OCI-LY7 (cell line): ENCODE measurements at regions not wholly inside any gene's neighbourhood (a gene's known extent, or its start where the extent isn't known, plus 50 kb on each side); places are given as distances from the start of the nearest gene placed in this dataset.

ENCODE experiments used
- BruUV-seq: library from RNA; stranded (reverse); fragments of 400-500 nt; replicated peaks from 2 replicates; lab custom pipeline; 2021; lab: Mats Ljungman, UMichigan
- CTCF ChIA-PET: fragments of 300-600 bp; sonication (Branson Sonifier 250); formaldehyde crosslinking; loops from one replicate; lab custom pipeline; 2022; ENCODE audit warnings: antibody characterized with exemption; ENCODE audit not compliant: unreplicated experiment; lab: Charles Lee
- POLR2A ChIA-PET: fragments of 300-600 bp; sonication (Branson Sonifier 250); formaldehyde crosslinking; loops from one replicate; lab custom pipeline; 2022; ENCODE audit warnings: antibody characterized with exemption; lab: Charles Lee
- DNase-seq: peaks from one replicate; pipeline ENCODE4 v3.0.0-alpha.2; 2015; ENCODE audit warnings: low spot score
- H2AFZ ChIP-seq: fragments of 200-600 bp; sonication (generic), shearing (Covaris generic); 2 replicates; pipeline ENCODE4 v1.6.1; 2014; ENCODE audit warnings: mild to moderate bottlenecking, antibody characterized with exemption, low read length, moderate library complexity
- H3K27ac ChIP-seq: fragments of 200-600 bp; sonication (generic); 2 replicates; pipeline ENCODE4 v1.5.1; 2014; ENCODE audit warnings: mixed run types, low read depth, mild to moderate bottlenecking, moderate library complexity, low read length, inconsistent platforms; ENCODE audit not compliant: poor library complexity, severe bottlenecking
- H3K36me3 ChIP-seq: fragments of 200-600 bp; sonication (generic); 2 replicates; pipeline ENCODE4 v1.6.1; 2014; ENCODE audit warnings: mild to moderate bottlenecking, antibody characterized with exemption, low read length, moderate library complexity, mixed read lengths; ENCODE audit not compliant: insufficient read depth
- H3K4me1 ChIP-seq: fragments of 200-600 bp; sonication (generic); 2 replicates; pipeline ENCODE4 v1.5.1; 2014; ENCODE audit warnings: mild to moderate bottlenecking, low read length; ENCODE audit not compliant: insufficient read depth, poor library complexity, severe bottlenecking
- H3K4me2 ChIP-seq: fragments of 200-600 bp; sonication (generic); 2 replicates; pipeline ENCODE4 v1.6.1; 2014; ENCODE audit warnings: mild to moderate bottlenecking, low read length
- H3K4me3 ChIP-seq: fragments of 200-600 bp; sonication (generic); 2 replicates; pipeline ENCODE4 v1.5.1; 2014; ENCODE audit warnings: mild to moderate bottlenecking, low read depth, low read length; ENCODE audit not compliant: poor library complexity, severe bottlenecking
- H3K79me2 ChIP-seq: fragments of 200-600 bp; sonication (generic); 2 replicates; pipeline ENCODE4 v1.6.1; 2016; ENCODE audit warnings: low read depth, mild to moderate bottlenecking, low read length, moderate library complexity, mixed read lengths; ENCODE audit not compliant: insufficient read depth
- H3K9me2 ChIP-seq: fragments of 200-600 bp; sonication (generic); 2 replicates; pipeline ENCODE4 v1.6.1; 2016; ENCODE audit warnings: mild to moderate bottlenecking, low read length, mixed read lengths; ENCODE audit not compliant: insufficient read depth
- H3K9me3 ChIP-seq: fragments of 200-600 bp; sonication (generic); 2 replicates; pipeline ENCODE4 v1.6.1; 2014; ENCODE audit warnings: mild to moderate bottlenecking, mixed run types, low read length, mixed read lengths
- H4K20me1 ChIP-seq: fragments of 200-600 bp; sonication (generic); 2 replicates; pipeline ENCODE4 v1.6.1; 2014; ENCODE audit warnings: mild to moderate bottlenecking, antibody characterized with exemption, low read length, moderate library complexity, mixed read lengths; ENCODE audit not compliant: insufficient read depth
- EZH2phosphoT487 ChIP-seq: fragments of 200-600 bp; sonication (generic); IDR thresholded peaks from 2 replicates; pipeline ENCODE4 v1.6.1; 2018; ENCODE audit warnings: low read depth, borderline replicate concordance, mild to moderate bottlenecking, mixed run types, antibody characterized with exemption, low read length, moderate library complexity, mixed read lengths
- intact Hi-C: fragments of 100-400 bp; cut with micrococcal nuclease; formaldehyde crosslinking; loops from one replicate; pipeline ENCODE4 v1.10.0; 2022; ENCODE audit not compliant: unreplicated experiment
- TF ChIP-seq, protein P1 (sequence below): fragments of 200-600 bp; sonication (generic); conservative IDR thresholded peaks from 2 replicates; pipeline ENCODE4 v1.5.1; 2014; ENCODE audit warnings: mild to moderate bottlenecking, antibody characterized with exemption, low read length, moderate library complexity, mixed read lengths

DNA sequence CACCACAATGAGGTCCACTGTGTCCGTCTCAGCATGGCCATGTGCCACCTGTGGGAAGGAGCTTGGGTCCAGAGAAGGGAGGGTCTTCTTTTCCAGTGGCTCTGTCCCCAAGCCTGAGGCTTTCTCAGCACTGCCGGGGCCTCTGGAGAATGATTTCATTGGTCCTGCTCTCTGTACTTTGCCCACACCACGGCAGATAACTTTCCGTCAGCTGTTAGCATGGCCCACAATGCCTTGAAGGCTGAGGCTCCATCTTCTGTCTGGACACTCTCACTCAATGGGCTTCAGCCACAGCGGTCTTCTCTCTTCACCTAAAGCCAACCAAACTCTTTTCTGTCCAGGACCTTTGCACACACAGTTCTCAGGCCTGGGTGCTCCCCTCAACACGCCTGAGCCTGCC, 192.5 kb downstream of the CXCL12 start:
- H3K4me3 ChIP-seq: no peak overlapping the region
- no peaks in the 10 kb centered on the region for H3K79me2 ChIP-seq
- no peaks in the 10 kb centered on the region for H3K4me1 ChIP-seq
- H3K9me3 ChIP-seq: no peaks in the 10 kb centered on the region
- POLR2A ChIA-PET: no interaction called here
- no peak overlapping the region for H3K27ac ChIP-seq
- no peaks in the 10 kb centered on the region for H3K9me2 ChIP-seq
- CTCF ChIA-PET: no interaction called here
- no peak overlapping the region for H2AFZ ChIP-seq
- intact Hi-C loops: loop anchor here (10.0 kb wide), 1 partner anchor 58 kb away; no protein-coding TSS in a partner anchor
- no peak overlapping the region for H3K4me2 ChIP-seq
- H3K36me3 ChIP-seq: no peaks in the 10 kb centered on the region
- no peaks in the 10 kb centered on the region for H4K20me1 ChIP-seq
- BruUV-seq: no TSS peak
- no peak for TF ChIP-seq EZH2phosphoT487
- TF ChIP-seq, protein P1, sequence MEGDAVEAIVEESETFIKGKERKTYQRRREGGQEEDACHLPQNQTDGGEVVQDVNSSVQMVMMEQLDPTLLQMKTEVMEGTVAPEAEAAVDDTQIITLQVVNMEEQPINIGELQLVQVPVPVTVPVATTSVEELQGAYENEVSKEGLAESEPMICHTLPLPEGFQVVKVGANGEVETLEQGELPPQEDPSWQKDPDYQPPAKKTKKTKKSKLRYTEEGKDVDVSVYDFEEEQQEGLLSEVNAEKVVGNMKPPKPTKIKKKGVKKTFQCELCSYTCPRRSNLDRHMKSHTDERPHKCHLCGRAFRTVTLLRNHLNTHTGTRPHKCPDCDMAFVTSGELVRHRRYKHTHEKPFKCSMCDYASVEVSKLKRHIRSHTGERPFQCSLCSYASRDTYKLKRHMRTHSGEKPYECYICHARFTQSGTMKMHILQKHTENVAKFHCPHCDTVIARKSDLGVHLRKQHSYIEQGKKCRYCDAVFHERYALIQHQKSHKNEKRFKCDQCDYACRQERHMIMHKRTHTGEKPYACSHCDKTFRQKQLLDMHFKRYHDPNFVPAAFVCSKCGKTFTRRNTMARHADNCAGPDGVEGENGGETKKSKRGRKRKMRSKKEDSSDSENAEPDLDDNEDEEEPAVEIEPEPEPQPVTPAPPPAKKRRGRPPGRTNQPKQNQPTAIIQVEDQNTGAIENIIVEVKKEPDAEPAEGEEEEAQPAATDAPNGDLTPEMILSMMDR: no peak
- no peak for DNase-seq

DNA sequence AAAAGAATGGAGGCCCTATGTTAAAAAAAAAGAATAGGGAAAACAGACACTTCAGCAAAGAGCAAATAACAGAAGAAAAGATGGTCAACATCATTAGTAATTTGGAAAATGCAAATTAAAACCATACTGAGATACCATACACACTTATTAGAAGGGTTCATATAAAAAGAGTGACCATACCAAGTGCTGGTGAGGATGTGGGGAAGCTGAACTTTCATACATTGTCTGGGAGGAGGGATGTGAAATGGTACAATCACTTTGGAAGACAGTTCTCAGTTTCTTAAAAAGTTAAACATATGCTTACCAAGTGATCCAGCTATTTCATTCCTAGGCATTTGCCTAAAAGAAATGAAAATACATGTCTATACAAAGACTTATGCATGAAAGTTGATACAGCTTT, 194.4 kb downstream of the CXCL12 start:
- ChIA-PET POLR2A (interaction anchor here (0.5 kb wide), 1 partner anchor 270 kb away, joined by 3 read pairs; no protein-coding TSS in a partner anchor), CTCF (no interaction called here)
- no peak for DNase-seq
- no peak overlapping the region for H3K27ac ChIP-seq
- H3K4me3 ChIP-seq: no peak overlapping the region
- no peak for TF ChIP-seq EZH2phosphoT487
- TF ChIP-seq, protein P1: no peak
- no peaks in the 10 kb centered on the region for H3K9me3 ChIP-seq
- H3K4me2 ChIP-seq: no peak overlapping the region
- H2AFZ ChIP-seq: no peak overlapping the region
- no peaks in the 10 kb centered on the region for H3K79me2 ChIP-seq
- intact Hi-C loops: loop anchor here (10.0 kb wide), 1 partner anchor 56 kb away; no protein-coding TSS in a partner anchor
- no peaks in the 10 kb centered on the region for H3K9me2 ChIP-seq
- no TSS peak for BruUV-seq
- H4K20me1 ChIP-seq: no peaks in the 10 kb centered on the region
- no peaks in the 10 kb centered on the region for H3K4me1 ChIP-seq
- no peaks in the 10 kb centered on the region for H3K36me3 ChIP-seq

DNA sequence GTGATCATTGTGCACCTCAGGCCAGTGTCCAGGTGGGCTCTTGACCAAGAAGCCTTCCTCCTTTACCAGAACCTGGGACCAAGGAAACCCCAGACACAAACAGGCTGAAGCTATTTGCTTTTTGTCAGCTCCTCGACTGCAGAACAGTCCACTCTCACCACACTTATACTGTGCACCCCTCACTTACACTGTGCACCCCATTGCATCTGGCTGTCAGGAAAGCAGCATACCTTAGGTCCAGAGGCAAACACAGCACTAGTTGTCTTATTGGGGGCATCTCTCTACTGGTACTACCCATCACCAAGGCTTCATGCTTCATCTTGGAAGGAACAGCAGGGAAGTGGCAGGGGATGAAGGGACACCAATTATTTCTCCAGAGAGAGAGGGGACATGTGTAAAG, 198.1 kb downstream of the CXCL12 start:
- H2AFZ ChIP-seq: no peak overlapping the region
- no peaks in the 10 kb centered on the region for H3K9me3 ChIP-seq
- CTCF ChIA-PET: interaction anchor here (0.6 kb wide), 1 partner anchor 267 kb away, joined by 3 read pairs; no protein-coding TSS in a partner anchor
- intact Hi-C loops: no loop called here
- no peaks in the 10 kb centered on the region for H3K4me1 ChIP-seq
- H3K4me3 ChIP-seq: no peak overlapping the region
- H3K36me3 ChIP-seq: no peaks in the 10 kb centered on the region
- no peaks in the 10 kb centered on the region for H4K20me1 ChIP-seq
- no peak overlapping the region for H3K27ac ChIP-seq
- no TSS peak for BruUV-seq
- DNase-seq: no peak
- POLR2A ChIA-PET: interaction anchor here (0.6 to 0.9 kb wide), 2 partner anchors 9 to 10 kb away, joined by 3 to 4 read pairs; no protein-coding TSS in a partner anchor
- no peak overlapping the region for H3K4me2 ChIP-seq
- no peak for TF ChIP-seq EZH2phosphoT487
- TF ChIP-seq, protein P1: no peak
- no peaks in the 10 kb centered on the region for H3K9me2 ChIP-seq
- H3K79me2 ChIP-seq: no peaks in the 10 kb centered on the region
